Esophagus muscularis mucosa (tissue), 4 donors: ENCODE measurements at regions not wholly inside any gene's neighbourhood (a gene's known extent, or its start where the extent isn't known, plus 50 kb on each side); places are given as distances from the start of the nearest gene placed in this dataset.

ENCODE experiments used
- DNase-seq: peaks from one replicate; pipeline ENCODE4 v3.0.0-alpha.2; 2017; ENCODE audit errors: extremely low spot score
- H3K27ac ChIP-seq, 4 donors: fragments of 200-600 bp; sonication (generic); replicated peaks in 1 of 4; 1 replicate in 3 of 4; 2 replicates in 1 of 4; pipeline ENCODE4 v1.5.1; 2016 to 2019; ENCODE audit warnings: mild to moderate bottlenecking in 1 of 4
- H3K27me3 ChIP-seq, 4 donors: fragments of 200-600 bp; sonication (generic); one replicate each; pipeline versions ENCODE4 v1.5.1 to v1.6.0; 2016 to 2019
- H3K36me3 ChIP-seq, 4 donors: fragments of 200-600 bp; sonication (generic); one replicate each; pipeline ENCODE4 v1.5.1; 2016 to 2019
- H3K4me1 ChIP-seq, 4 donors: fragments of 200-600 bp; sonication (generic); one replicate each; pipeline ENCODE4 v1.5.1; 2016 to 2019
- H3K4me3 ChIP-seq, 4 donors: fragments of 200-600 bp; sonication (generic); 1 replicate in 2 of 4; 2 replicates in 2 of 4; pipeline ENCODE4 v1.5.1; 2016 to 2019; ENCODE audit warnings: mild to moderate bottlenecking in 4 of 4, moderate library complexity in 1 of 4
- H3K9me3 ChIP-seq, 4 donors: fragments of 200-600 bp; sonication (generic); 1 replicate in 3 of 4; 2 replicates in 1 of 4; pipeline ENCODE4 v1.5.1; 2016 to 2019
- EP300 ChIP-seq: sonication (generic); formaldehyde crosslinking; IDR thresholded peaks from one replicate; pipeline ENCODE4 v1.6.1; 2017; ENCODE audit warnings: antibody characterized with exemption
- POLR2A ChIP-seq: fragments of 450-650 bp; IDR thresholded peaks from one replicate; pipeline ENCODE4 v1.6.1; 2017; ENCODE audit warnings: antibody characterized with exemption, moderate library complexity, mild to moderate bottlenecking, low read depth
- POLR2AphosphoS5 ChIP-seq, 2 donors: sonication (generic); formaldehyde crosslinking; IDR thresholded peaks; one replicate each; pipeline ENCODE4 v1.6.1; 2017; ENCODE audit warnings: antibody characterized with exemption in 2 of 2
- WGBS: methylation state at CpG from one replicate; pipeline ENCODE4 v1.1.5; 2018; 5-methylcytosine and 5-hydroxymethylcytosine counted together
- intact Hi-C: fragments of 100-400 bp; cut with DNase I; formaldehyde crosslinking; loops from one replicate; pipeline ENCODE4 v1.15.1; 2023
- TF ChIP-seq, protein P1 (sequence below), 3 experiments: fragments of 200-600 bp in 2 of 3; fragments of 450-650 bp in 1 of 3; sonication (generic) in 2 of 3; IDR thresholded peaks; one replicate each; pipeline ENCODE4 v1.5.1; 2017 to 2019; ENCODE audit warnings: antibody characterized with exemption in 3 of 3, mild to moderate bottlenecking in 2 of 3, moderate library complexity in 1 of 3

DNA sequence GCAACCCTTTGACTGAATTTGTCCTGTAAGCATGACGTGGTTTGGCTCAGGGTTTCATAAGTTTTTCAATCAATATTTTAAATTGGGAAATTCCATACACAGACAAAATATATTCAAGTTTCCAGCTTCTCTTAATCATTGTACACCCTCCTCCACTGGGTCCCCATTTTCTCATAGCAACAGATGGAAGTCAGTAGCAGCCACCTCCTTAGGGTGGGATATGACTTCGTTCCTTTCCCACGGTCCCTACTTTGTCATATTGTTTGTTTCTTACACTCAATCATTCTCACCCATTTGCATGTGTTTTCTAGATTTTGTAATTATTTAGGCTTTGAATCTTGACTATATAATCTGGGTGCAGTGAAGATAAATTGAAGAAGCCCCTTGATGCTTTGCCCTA, 664.5 kb upstream of the IGFBP7 start:
- intact Hi-C loops, result no loop called here
- TF ChIP-seq EP300, result no peak
- TF ChIP-seq, protein P1, sequence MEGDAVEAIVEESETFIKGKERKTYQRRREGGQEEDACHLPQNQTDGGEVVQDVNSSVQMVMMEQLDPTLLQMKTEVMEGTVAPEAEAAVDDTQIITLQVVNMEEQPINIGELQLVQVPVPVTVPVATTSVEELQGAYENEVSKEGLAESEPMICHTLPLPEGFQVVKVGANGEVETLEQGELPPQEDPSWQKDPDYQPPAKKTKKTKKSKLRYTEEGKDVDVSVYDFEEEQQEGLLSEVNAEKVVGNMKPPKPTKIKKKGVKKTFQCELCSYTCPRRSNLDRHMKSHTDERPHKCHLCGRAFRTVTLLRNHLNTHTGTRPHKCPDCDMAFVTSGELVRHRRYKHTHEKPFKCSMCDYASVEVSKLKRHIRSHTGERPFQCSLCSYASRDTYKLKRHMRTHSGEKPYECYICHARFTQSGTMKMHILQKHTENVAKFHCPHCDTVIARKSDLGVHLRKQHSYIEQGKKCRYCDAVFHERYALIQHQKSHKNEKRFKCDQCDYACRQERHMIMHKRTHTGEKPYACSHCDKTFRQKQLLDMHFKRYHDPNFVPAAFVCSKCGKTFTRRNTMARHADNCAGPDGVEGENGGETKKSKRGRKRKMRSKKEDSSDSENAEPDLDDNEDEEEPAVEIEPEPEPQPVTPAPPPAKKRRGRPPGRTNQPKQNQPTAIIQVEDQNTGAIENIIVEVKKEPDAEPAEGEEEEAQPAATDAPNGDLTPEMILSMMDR (IDR thresholded peaks at IDR 0.05), result no peak
- no peak for TF ChIP-seq POLR2A
- TF ChIP-seq POLR2AphosphoS5 (IDR thresholded peaks at IDR 0.05), result no peak
- DNase-seq, result no peak
- H3K9me3 ChIP-seq, result no peaks in the 10 kb centered on the region
- no peak overlapping the region for H3K27ac ChIP-seq
- no peak overlapping the region for H3K4me3 ChIP-seq
- H3K27me3 ChIP-seq, result no peaks in the 10 kb centered on the region
- WGBS, result 83% methylated on average over 3 of the region's 3 CpGs
- no peaks in the 10 kb centered on the region for H3K36me3 ChIP-seq
- no peaks in the 10 kb centered on the region for H3K4me1 ChIP-seq

DNA sequence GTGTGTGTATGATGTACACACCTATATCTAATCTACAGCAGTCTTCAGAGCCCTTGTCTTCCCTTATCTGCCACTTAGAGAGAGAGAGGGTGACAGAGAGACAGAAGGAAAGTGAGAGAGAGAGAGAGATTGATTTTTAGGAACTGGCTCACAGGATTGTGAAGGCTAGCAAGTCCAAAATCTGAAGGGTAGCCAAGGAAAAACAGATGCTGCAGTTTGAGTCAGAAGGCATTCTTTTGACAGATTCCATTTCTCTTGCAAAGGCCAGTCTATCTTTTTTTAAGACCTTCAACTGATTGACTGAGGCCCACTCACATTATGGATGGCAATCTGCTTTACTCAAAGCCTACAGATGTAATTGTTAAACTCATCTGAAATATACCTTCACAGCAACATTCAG, 664.0 kb upstream of the IGFBP7 start:
- Histone ChIP-seq H3K4me1 (no peaks in the 10 kb centered on the region), H3K36me3 (no peaks in the 10 kb centered on the region), H3K27ac (no peak overlapping the region), H3K27me3 (no peaks in the 10 kb centered on the region), H3K9me3 (no peaks in the 10 kb centered on the region), H3K4me3 (no peak overlapping the region)
- intact Hi-C loops, result no loop called here
- TF ChIP-seq POLR2AphosphoS5 (IDR thresholded peaks at IDR 0.05), result no peak
- TF ChIP-seq, protein P1 (IDR thresholded peaks at IDR 0.05), result no peak
- DNase-seq, result no peak

DNA sequence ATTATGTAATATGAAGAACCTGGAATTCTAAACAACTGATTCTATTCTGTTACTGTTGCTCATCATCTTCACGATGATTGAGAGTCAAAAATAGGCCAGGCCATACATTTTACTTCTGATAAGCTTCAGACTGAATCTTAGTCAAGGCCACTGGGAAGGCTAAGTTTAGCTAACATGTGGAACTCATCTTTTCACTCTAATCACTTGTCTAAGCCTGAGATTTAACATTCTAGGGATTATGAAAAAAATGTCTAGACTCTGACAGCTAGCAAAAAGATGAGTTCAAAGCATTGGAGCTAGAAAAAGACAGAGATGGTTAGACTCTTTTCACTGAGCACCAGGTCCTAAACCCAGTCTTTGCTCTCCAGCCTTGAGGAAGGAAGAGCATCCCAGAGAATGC, 656.2 kb upstream of the IGFBP7 start:
- TF ChIP-seq EP300 (no peak), POLR2A (no peak), POLR2AphosphoS5 (IDR thresholded peaks at IDR 0.05) (no peak)
- TF ChIP-seq, protein P1 (IDR thresholded peaks at IDR 0.05), result no peak
- intact Hi-C loops, result no loop called here
- WGBS, result 56% methylated on average over 1 of the region's 1 CpG
- no peaks in the 10 kb centered on the region for H3K27me3 ChIP-seq
- no peak overlapping the region for H3K27ac ChIP-seq
- H3K36me3 ChIP-seq, result no peaks in the 10 kb centered on the region
- no peaks in the 10 kb centered on the region for H3K4me1 ChIP-seq
- no peak for DNase-seq
- H3K9me3 ChIP-seq, result no peaks in the 10 kb centered on the region
- no peak overlapping the region for H3K4me3 ChIP-seq

DNA sequence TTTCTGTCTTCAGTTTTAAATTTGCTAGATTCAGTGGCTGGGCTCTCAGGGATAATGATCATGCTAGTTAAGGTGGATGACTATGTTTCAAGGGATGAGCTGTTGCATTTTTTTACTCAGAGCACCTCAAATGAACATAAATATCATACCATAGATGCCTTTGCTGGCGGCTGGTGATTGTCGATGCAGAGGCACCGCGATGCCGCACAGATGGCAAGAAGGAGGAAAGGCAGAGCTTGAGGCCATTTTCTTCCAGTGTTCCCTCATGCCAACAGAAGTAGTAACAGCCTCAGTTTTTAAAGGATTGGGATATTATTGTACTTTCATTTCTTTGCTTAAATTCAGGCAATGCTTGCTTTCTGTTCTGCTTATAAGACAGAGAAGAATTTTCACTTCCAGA, 654.7 kb upstream of the IGFBP7 start:
- no peaks in the 10 kb centered on the region for H3K9me3 ChIP-seq
- H3K4me3 ChIP-seq, result no peak overlapping the region
- TF ChIP-seq POLR2A (no peak), EP300 (no peak), POLR2AphosphoS5 (IDR thresholded peaks at IDR 0.05) (no peak)
- TF ChIP-seq, protein P1 (IDR thresholded peaks at IDR 0.05), result no peak
- no peaks in the 10 kb centered on the region for H3K4me1 ChIP-seq
- intact Hi-C loops, result no loop called here
- DNase-seq, result no peak
- no peak overlapping the region for H3K27ac ChIP-seq
- H3K36me3 ChIP-seq, result no peaks in the 10 kb centered on the region
- H3K27me3 ChIP-seq, result no peaks in the 10 kb centered on the region
- 87% methylated on average over 5 of the region's 5 CpGs for WGBS

DNA sequence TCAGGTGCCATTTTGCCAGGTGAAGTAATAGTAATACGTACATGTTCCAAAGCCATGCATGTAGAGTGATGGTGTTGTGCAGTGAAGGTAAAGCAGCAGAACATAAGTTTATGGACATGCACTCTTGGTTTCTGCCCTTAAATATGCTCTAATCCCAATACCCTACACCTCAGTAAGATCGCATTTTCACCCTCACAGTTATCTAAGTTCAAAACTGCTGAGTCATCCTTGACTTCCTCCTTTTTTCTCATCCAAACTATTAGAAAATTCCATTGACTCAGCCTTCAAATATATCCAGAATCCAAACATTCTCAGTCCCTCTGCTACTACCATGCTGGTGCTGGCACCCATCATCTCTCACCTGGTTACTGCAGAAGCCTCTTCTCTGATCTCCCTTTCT, 652.9 kb upstream of the IGFBP7 start:
- H3K27ac ChIP-seq, result no peak overlapping the region
- no peaks in the 10 kb centered on the region for H3K4me1 ChIP-seq
- no peak for TF ChIP-seq POLR2AphosphoS5 (IDR thresholded peaks at IDR 0.05)
- TF ChIP-seq EP300, result no peak
- no peak for TF ChIP-seq POLR2A
- TF ChIP-seq, protein P1 (IDR thresholded peaks at IDR 0.05), result no peak
- DNase-seq, result no peak
- H3K9me3 ChIP-seq, result no peaks in the 10 kb centered on the region
- 91% methylated on average over 2 of the region's 2 CpGs for WGBS
- H3K27me3 ChIP-seq, result no peaks in the 10 kb centered on the region
- H3K36me3 ChIP-seq, result no peaks in the 10 kb centered on the region
- intact Hi-C loops, result no loop called here
- no peak overlapping the region for H3K4me3 ChIP-seq
